Ascending aorta (tissue), 2 donors: ENCODE measurements at regions not wholly inside any gene's neighbourhood (a gene's known extent, or its start where the extent isn't known, plus 50 kb on each side); places are given as distances from the start of the nearest gene placed in this dataset.

Experiments used
- DNase-seq, 2 donors: peaks; one replicate each; pipeline ENCODE4 v3.0.0-alpha.2; 2019; ENCODE audit warnings: low spot score in 2 of 2
- H3K27ac ChIP-seq, 2 donors: fragments of 200-600 bp; sonication (generic); one replicate each; pipeline ENCODE4 v1.5.1; 2016 to 2017; ENCODE audit warnings: mild to moderate bottlenecking in 1 of 2
- H3K27me3 ChIP-seq: fragments of 200-600 bp; sonication (generic); one replicate; pipeline ENCODE4 v1.5.1; 2017
- H3K36me3 ChIP-seq, 2 donors: fragments of 200-600 bp; sonication (generic); one replicate each; pipeline ENCODE4 v1.5.1; 2016
- H3K4me1 ChIP-seq, 2 donors: fragments of 200-600 bp; sonication (generic); one replicate each; pipeline ENCODE4 v1.5.1; 2016 to 2017; ENCODE audit warnings: mild to moderate bottlenecking in 1 of 2
- H3K4me3 ChIP-seq, 2 donors: fragments of 200-600 bp; sonication (generic); one replicate each; pipeline ENCODE4 v1.5.1; 2016 to 2017; ENCODE audit warnings: mild to moderate bottlenecking in 1 of 2
- H3K9me3 ChIP-seq, 2 donors: fragments of 200-600 bp; sonication (generic); one replicate each; pipeline ENCODE4 v1.5.1; 2016
- intact Hi-C: fragments of 100-400 bp; cut with DNase I; formaldehyde crosslinking; loops from one replicate; pipeline ENCODE4 v1.15.1; 2023
- TF ChIP-seq, protein P1 (sequence below), 3 experiments: fragments of 200-600 bp in 2 of 3; fragments of 450-650 bp in 1 of 3; sonication (generic) in 2 of 3; IDR thresholded peaks; one replicate each; pipeline ENCODE4 v1.5.1; 2016 to 2019; ENCODE audit warnings: antibody characterized with exemption in 3 of 3, mild to moderate bottlenecking in 1 of 3, moderate library complexity in 1 of 3

DNA sequence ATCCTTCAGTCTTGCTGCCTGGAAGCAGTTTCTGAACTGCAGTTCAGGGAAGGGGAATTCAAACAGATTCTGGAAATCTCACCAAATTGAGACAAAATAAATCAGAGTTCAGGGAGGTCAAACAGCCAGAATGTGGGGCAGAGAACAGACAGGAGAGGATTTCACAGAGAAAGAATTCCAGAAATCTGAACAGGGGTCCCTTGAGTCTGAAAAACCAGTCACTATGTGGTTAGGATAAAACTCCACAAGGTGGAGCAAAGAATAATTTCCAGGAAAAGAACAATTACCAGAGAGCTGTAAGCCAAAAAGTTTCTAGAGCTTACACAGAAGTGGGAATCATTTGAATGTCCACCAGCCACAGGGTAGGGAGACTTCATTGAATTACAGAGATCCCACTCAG, 84.7 kb downstream of the URB2 start:
- no peak overlapping the region for H3K27ac ChIP-seq
- TF ChIP-seq, protein P1, sequence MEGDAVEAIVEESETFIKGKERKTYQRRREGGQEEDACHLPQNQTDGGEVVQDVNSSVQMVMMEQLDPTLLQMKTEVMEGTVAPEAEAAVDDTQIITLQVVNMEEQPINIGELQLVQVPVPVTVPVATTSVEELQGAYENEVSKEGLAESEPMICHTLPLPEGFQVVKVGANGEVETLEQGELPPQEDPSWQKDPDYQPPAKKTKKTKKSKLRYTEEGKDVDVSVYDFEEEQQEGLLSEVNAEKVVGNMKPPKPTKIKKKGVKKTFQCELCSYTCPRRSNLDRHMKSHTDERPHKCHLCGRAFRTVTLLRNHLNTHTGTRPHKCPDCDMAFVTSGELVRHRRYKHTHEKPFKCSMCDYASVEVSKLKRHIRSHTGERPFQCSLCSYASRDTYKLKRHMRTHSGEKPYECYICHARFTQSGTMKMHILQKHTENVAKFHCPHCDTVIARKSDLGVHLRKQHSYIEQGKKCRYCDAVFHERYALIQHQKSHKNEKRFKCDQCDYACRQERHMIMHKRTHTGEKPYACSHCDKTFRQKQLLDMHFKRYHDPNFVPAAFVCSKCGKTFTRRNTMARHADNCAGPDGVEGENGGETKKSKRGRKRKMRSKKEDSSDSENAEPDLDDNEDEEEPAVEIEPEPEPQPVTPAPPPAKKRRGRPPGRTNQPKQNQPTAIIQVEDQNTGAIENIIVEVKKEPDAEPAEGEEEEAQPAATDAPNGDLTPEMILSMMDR (IDR thresholded peaks at IDR 0.05) = no peak
- DNase-seq = no peak
- no peaks in the 10 kb centered on the region for H3K4me1 ChIP-seq
- H3K36me3 ChIP-seq = no peaks in the 10 kb centered on the region
- H3K27me3 ChIP-seq = no peaks in the 10 kb centered on the region
- H3K4me3 ChIP-seq = no peak overlapping the region
- no peaks in the 10 kb centered on the region for H3K9me3 ChIP-seq
- intact Hi-C loops = no loop called here

DNA sequence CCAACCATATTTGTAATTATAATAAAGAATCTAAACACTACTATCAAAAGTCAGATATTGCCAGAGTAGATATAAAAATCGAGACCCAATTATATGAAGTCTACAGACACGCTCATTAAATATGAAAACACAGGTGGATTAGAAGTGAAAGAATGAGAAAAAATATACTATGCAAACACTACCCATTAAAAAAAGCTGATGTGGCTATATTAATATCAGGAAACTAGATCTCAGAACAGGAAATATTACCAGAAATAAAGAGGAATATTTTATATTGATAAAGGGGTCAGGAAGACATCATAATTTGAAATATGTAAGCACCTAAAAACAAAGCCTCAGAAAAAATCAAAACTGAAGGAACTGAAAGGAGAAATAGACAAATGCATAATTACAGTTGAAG, 88.3 kb downstream of the URB2 start:
- no peaks in the 10 kb centered on the region for H3K9me3 ChIP-seq
- H3K36me3 ChIP-seq = no peaks in the 10 kb centered on the region
- TF ChIP-seq, protein P1 (IDR thresholded peaks at IDR 0.05) = no peak
- no peak for DNase-seq
- H3K4me3 ChIP-seq = no peak overlapping the region
- H3K27me3 ChIP-seq = no peaks in the 10 kb centered on the region
- no peak overlapping the region for H3K27ac ChIP-seq
- no peaks in the 10 kb centered on the region for H3K4me1 ChIP-seq
- intact Hi-C loops = no loop called here

DNA sequence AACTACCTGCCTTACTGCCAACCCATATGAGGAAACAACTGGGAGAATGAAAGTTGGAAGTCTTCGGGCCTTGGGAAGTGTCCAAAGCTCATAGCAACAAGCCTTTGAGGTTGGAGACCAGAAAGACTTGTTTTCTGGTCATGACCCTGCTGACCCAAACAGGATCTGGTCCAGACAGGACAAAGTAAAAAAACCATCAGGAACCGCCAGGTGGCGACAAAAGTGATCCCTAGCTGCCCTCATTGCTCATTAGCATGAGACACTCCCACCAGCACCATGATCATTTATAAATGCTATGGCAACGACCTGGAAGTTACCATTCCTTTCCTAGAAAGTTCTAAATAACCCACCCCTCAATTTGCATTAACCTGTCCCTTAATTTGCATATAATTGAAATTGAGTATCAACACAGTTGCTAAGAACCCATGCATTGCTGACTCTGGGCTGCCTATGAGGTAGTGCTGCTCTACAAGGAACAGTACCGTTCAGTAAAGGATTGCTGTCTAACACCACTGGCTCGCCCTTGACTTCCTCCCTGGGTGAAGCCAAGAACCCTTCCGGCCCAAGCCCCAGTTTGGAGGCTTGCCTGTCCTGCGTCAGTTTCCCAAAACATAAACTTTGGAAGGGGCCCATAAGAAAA, 89.0 kb downstream of the URB2 start:
- TF ChIP-seq, protein P1 (IDR thresholded peaks at IDR 0.05) = no peak
- H3K27me3 ChIP-seq = no peaks in the 10 kb centered on the region
- intact Hi-C loops = no loop called here
- H3K27ac ChIP-seq = no peak overlapping the region
- no peak overlapping the region for H3K4me3 ChIP-seq
- no peaks in the 10 kb centered on the region for H3K9me3 ChIP-seq
- no peaks in the 10 kb centered on the region for H3K36me3 ChIP-seq
- DNase-seq = no peak
- no peaks in the 10 kb centered on the region for H3K4me1 ChIP-seq

DNA sequence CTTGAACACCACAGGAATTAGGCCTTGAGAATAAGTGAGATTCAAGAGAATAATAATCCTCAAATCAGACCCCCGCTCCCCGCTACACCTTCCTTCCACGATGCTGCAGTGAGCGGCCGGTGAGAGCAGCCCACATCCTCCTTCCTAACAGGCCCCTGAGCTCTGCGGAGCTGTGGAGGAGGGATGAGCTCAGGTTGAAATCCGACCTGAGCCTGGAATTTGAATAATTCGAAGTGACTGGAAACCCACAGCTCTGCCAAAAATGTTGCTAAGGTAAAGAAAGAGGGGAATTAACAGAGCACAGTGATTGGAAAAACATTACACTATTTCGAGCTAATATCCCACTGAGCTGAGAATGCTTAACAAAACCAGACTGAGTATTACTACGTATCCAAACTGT, 90.0 kb downstream of the URB2 start:
- no peaks in the 10 kb centered on the region for H3K4me1 ChIP-seq
- no peaks in the 10 kb centered on the region for H3K9me3 ChIP-seq
- no peak overlapping the region for H3K27ac ChIP-seq
- TF ChIP-seq, protein P1 (IDR thresholded peaks at IDR 0.05) = no peak
- intact Hi-C loops = no loop called here
- no peak for DNase-seq
- H3K36me3 ChIP-seq = no peaks in the 10 kb centered on the region
- H3K27me3 ChIP-seq = no peaks in the 10 kb centered on the region
- no peak overlapping the region for H3K4me3 ChIP-seq

DNA sequence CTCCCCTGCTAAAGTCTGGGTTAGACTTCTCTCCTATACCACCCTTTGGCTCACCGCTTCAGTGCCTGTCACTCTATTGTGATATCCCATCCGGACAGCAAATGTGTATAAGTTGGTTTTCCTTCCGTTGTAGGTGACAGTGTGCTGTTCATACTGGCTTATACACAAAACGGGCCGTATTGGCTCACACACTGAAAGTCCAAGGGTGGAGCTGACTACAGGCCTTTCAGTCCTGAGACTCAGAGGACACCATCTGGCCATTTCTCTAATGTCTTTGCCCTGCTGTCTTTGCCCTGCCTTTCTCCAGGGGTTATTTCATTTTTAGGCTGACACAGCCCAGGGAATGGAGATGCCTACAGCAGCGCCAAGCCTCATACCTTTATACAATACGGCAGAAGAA, 90.7 kb downstream of the URB2 start:
- H3K27me3 ChIP-seq = no peaks in the 10 kb centered on the region
- H3K27ac ChIP-seq = no peak overlapping the region
- H3K9me3 ChIP-seq = peaks cover 0 to 5% of the 10 kb centered on the region in 2 donors
- TF ChIP-seq, protein P1 (IDR thresholded peaks at IDR 0.05) = no peak
- no peak for DNase-seq
- H3K4me1 ChIP-seq = no peaks in the 10 kb centered on the region
- H3K4me3 ChIP-seq = no peak overlapping the region
- intact Hi-C loops = no loop called here
- no peaks in the 10 kb centered on the region for H3K36me3 ChIP-seq
